ENCODE measurements at regions not wholly inside any gene's neighbourhood (a gene's known extent, or its start where the extent isn't known, plus 50 kb on each side); places are given as distances from the start of the nearest gene placed in this dataset.

DNA sequence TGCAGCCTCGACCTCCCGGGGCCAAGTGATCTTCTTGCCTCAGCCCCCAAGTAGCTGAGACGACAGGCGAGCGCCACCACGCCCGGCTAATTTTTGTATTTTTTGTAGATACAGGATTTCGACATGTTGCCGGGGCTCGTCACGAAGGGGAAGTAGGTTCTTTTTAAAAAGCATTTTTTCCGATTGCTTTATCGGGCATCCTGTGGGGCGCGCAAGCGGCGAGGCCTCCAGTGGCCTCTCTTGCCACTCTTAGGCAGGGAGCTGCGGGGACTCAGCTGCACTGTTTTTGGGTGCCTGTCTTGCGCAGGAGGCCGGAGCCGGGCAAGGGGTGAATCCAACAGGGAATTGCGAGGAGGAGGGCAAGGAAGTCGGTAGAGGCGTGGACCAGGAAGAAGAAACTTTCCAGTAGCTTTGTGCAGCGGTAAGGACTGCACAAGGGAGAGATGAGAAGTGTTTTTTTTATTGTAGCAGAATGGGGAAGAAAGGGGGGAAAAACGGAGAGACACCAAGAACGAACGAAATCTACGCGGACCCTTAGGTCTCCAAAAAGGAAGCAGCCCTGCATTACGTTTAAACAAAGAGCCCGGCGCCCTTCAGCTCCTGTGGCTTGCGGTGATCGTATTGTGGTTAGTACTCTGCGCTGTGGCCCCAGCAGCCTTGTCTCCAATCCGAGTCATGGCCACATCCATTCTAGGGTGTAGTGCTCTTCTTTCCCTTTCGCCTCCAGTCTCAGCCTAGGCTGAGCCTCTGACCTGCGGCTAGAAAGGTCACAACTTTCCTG lies 164.8 kb downstream of the PPIAL4G start:
- Histone ChIP-seq H3K36me3 (ENCODE audit: control insufficient read depth, insufficient read depth, low read length) (no peaks in the 10 kb centered on the region), H3K56ac (ENCODE audit: low read length) (peak overlapping the region; percentile 93), H3K27ac (ENCODE audit: low read depth, low read length) (no peak overlapping the region), H3K79me2 (ENCODE audit: control insufficient read depth, insufficient read depth, low read length) (no peaks in the 10 kb centered on the region), H3K4ac (ENCODE audit: low read depth, low read length) (peak overlapping the region; percentile 11), H3K9ac (ENCODE audit: low read length) (peak overlapping the region; percentile 82), H2AK5ac (ENCODE audit: low read length) (no peak overlapping the region), H3K4me2 (ENCODE audit: low read length) (peak overlapping the region; percentile 92), H2BK120ac (ENCODE audit: low read depth, low read length) (no peak overlapping the region), H4K5ac (ENCODE audit: low read length) (peak overlapping the region; percentile 91), H3K79me1 (ENCODE audit: low read length) (no peaks in the 10 kb centered on the region), H3K4me3 (ENCODE audit: low read length) (peak overlapping the region; percentile 59), H2BK5ac (ENCODE audit: low read length) (no peak overlapping the region), H3K18ac (ENCODE audit: low read length) (peak overlapping the region; percentile 5), H4K8ac (ENCODE audit: low read depth, low read length) (no peak overlapping the region), H3K4me1 (ENCODE audit: control insufficient read depth, low read depth, low read length) (peaks cover 3% of the 10 kb centered on the region), H2BK15ac (replicated peaks; ENCODE audit: low read depth) (no peak overlapping the region), H3K23ac (ENCODE audit: low read length) (peak overlapping the region; percentile 80), H3K27me3 (ENCODE audit: insufficient read depth, low read length, poor library complexity) (peaks cover 3% of the 10 kb centered on the region)
- WGBS (ENCODE audit: extremely low coverage, insufficient coverage, low lambda C conversion rate), result no CpG with 5 or more reads among the region's 39 CpGs
- DNase-seq, result peak; percentile 59

GRCh38 chr1:148317288-148317985 lies 165.4 kb upstream of the NBPF11 start:
- peaks cover 3% of the 10 kb centered on the region for H3K27me3 ChIP-seq (ENCODE audit: insufficient read depth, low read length, poor library complexity)
- no CpG with 5 or more reads among the region's 42 CpGs for WGBS (ENCODE audit: extremely low coverage, insufficient coverage, low lambda C conversion rate)
- H2BK15ac ChIP-seq (replicated peaks; ENCODE audit: low read depth), result no peak overlapping the region
- no peaks in the 10 kb centered on the region for H3K79me2 ChIP-seq (ENCODE audit: control insufficient read depth, insufficient read depth, low read length)
- H3K56ac ChIP-seq (ENCODE audit: low read length), result peak overlapping the region; percentile 93
- peak overlapping the region; percentile 82 for H3K9ac ChIP-seq (ENCODE audit: low read length)
- peaks cover 3% of the 10 kb centered on the region for H3K4me1 ChIP-seq (ENCODE audit: control insufficient read depth, low read depth, low read length)
- DNase-seq, result peak; percentile 55
- H4K5ac ChIP-seq (ENCODE audit: low read length), result no peak overlapping the region
- H3K18ac ChIP-seq (ENCODE audit: low read length), result no peak overlapping the region
- H3K27ac ChIP-seq (ENCODE audit: low read depth, low read length), result no peak overlapping the region
- H3K4ac ChIP-seq (ENCODE audit: low read depth, low read length), result no peak overlapping the region
- no peak overlapping the region for H2AK5ac ChIP-seq (ENCODE audit: low read length)
- H3K23ac ChIP-seq (ENCODE audit: low read length), result no peak overlapping the region
- peak overlapping the region; percentile 92 for H3K4me2 ChIP-seq (ENCODE audit: low read length)
- no peaks in the 10 kb centered on the region for H3K36me3 ChIP-seq (ENCODE audit: control insufficient read depth, insufficient read depth, low read length)
- no peak overlapping the region for H4K8ac ChIP-seq (ENCODE audit: low read depth, low read length)
- no peaks in the 10 kb centered on the region for H3K79me1 ChIP-seq (ENCODE audit: low read length)
- H3K4me3 ChIP-seq (ENCODE audit: low read length), result peak overlapping the region; percentile 59
- H2BK120ac ChIP-seq (ENCODE audit: low read depth, low read length), result no peak overlapping the region
- no peak overlapping the region for H2BK5ac ChIP-seq (ENCODE audit: low read length)

DNA sequence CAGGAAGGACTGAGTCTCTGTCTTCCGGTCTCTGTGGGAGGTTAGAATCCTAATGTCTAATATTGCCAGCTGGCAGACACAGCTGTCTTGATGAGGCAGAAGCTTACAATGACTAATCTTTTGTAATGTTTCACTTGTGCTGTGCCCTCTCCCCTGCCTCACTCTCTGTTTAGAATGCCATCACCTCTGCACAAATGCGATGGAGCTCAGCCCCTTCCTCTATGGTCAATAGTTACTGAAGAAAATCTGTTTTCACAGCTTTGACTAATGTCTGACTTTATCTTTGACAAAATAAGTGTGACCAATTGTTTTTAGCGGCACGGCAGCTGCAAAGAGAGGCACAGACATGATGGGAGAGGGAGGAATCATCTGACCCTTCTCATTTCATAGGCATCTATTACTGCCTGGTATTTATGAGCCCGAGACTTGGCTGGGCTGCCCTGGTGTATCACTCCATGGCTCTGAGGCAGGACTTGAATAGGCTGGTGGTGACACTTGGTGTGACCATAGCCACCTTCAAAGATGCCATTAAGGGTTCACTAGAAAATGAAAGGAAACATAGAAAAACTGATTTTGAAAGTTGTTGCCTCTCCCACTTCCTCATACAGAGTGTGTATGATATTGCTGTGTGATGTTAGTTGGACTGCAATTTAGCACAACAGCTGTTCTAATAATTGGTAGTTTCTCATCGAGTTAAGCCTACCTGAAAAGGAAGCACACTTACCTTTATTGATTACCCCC lies 163.2 kb upstream of the NBPF11 start:
- Histone ChIP-seq H3K23ac (ENCODE audit: low read length) (no peak overlapping the region), H3K79me2 (ENCODE audit: control insufficient read depth, insufficient read depth, low read length) (no peaks in the 10 kb centered on the region), H2AK5ac (ENCODE audit: low read length) (no peak overlapping the region), H3K4me3 (ENCODE audit: low read length) (no peak overlapping the region), H3K27ac (ENCODE audit: low read depth, low read length) (no peak overlapping the region), H3K36me3 (ENCODE audit: control insufficient read depth, insufficient read depth, low read length) (no peaks in the 10 kb centered on the region), H2BK120ac (ENCODE audit: low read depth, low read length) (no peak overlapping the region), H3K79me1 (ENCODE audit: low read length) (no peaks in the 10 kb centered on the region), H3K27me3 (ENCODE audit: insufficient read depth, low read length, poor library complexity) (peaks cover 11% of the 10 kb centered on the region), H3K4me2 (ENCODE audit: low read length) (no peak overlapping the region), H3K4me1 (ENCODE audit: control insufficient read depth, low read depth, low read length) (peaks cover 3% of the 10 kb centered on the region), H2BK5ac (ENCODE audit: low read length) (no peak overlapping the region), H3K56ac (ENCODE audit: low read length) (no peak overlapping the region), H3K18ac (ENCODE audit: low read length) (no peak overlapping the region), H3K4ac (ENCODE audit: low read depth, low read length) (no peak overlapping the region), H4K5ac (ENCODE audit: low read length) (no peak overlapping the region), H4K8ac (ENCODE audit: low read depth, low read length) (no peak overlapping the region), H2BK15ac (replicated peaks; ENCODE audit: low read depth) (no peak overlapping the region), H3K9ac (ENCODE audit: low read length) (no peak overlapping the region)
- WGBS (ENCODE audit: extremely low coverage, insufficient coverage, low lambda C conversion rate), result no CpG with 5 or more reads among the region's 6 CpGs
- no peak for DNase-seq

DNA sequence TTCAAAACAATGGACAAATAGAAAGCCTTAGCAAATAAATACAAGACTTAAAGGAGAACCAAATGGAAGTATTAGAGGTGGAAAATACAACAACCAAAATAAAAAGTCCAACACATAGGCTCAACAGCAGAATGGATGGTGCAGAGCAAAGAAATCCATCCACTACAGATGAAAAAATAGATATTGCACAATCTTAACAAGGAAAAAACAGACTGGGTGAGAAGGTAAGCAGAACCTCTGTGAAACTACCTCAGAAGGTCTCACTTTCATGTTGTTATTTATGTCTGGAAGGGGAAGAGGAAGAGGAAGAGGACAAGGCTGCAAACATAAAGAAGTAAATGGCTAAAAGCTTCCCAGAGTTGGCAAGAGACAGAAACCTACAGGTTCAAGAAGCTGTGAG lies 158.7 kb upstream of the NBPF11 start:
- Histone ChIP-seq H3K4me1 (ENCODE audit: control insufficient read depth, low read depth, low read length) (no peaks in the 10 kb centered on the region), H3K56ac (ENCODE audit: low read length) (no peak overlapping the region), H2BK120ac (ENCODE audit: low read depth, low read length) (no peak overlapping the region), H2BK5ac (ENCODE audit: low read length) (no peak overlapping the region), H2AK5ac (ENCODE audit: low read length) (no peak overlapping the region), H3K9ac (ENCODE audit: low read length) (no peak overlapping the region), H3K23ac (ENCODE audit: low read length) (no peak overlapping the region), H2BK15ac (replicated peaks; ENCODE audit: low read depth) (no peak overlapping the region), H3K27ac (ENCODE audit: low read depth, low read length) (no peak overlapping the region), H3K4ac (ENCODE audit: low read depth, low read length) (no peak overlapping the region), H4K5ac (ENCODE audit: low read length) (no peak overlapping the region), H3K4me3 (ENCODE audit: low read length) (no peak overlapping the region), H3K27me3 (ENCODE audit: insufficient read depth, low read length, poor library complexity) (peaks cover 16% of the 10 kb centered on the region), H3K36me3 (ENCODE audit: control insufficient read depth, insufficient read depth, low read length) (no peaks in the 10 kb centered on the region), H3K79me1 (ENCODE audit: low read length) (no peaks in the 10 kb centered on the region), H4K8ac (ENCODE audit: low read depth, low read length) (no peak overlapping the region), H3K4me2 (ENCODE audit: low read length) (no peak overlapping the region), H3K79me2 (ENCODE audit: control insufficient read depth, insufficient read depth, low read length) (no peaks in the 10 kb centered on the region), H3K18ac (ENCODE audit: low read length) (no peak overlapping the region)
- DNase-seq, result no peak

- Histone ChIP-seq H3K23ac (ENCODE audit: low read length) (no peak overlapping the region), H3K56ac (ENCODE audit: low read length) (no peak overlapping the region), H3K4me3 (ENCODE audit: low read length) (no peak overlapping the region), H3K79me1 (ENCODE audit: low read length) (no peaks in the 10 kb centered on the region), H3K27me3 (ENCODE audit: insufficient read depth, low read length, poor library complexity) (peaks cover 15% of the 10 kb centered on the region), H3K18ac (ENCODE audit: low read length) (no peak overlapping the region), H3K9ac (ENCODE audit: low read length) (no peak overlapping the region), H3K4me1 (ENCODE audit: control insufficient read depth, low read depth, low read length) (no peaks in the 10 kb centered on the region), H4K5ac (ENCODE audit: low read length) (no peak overlapping the region), H3K79me2 (ENCODE audit: control insufficient read depth, insufficient read depth, low read length) (no peaks in the 10 kb centered on the region), H3K4ac (ENCODE audit: low read depth, low read length) (no peak overlapping the region), H2BK120ac (ENCODE audit: low read depth, low read length) (no peak overlapping the region), H3K36me3 (ENCODE audit: control insufficient read depth, insufficient read depth, low read length) (no peaks in the 10 kb centered on the region), H4K8ac (ENCODE audit: low read depth, low read length) (no peak overlapping the region), H3K4me2 (ENCODE audit: low read length) (no peak overlapping the region), H3K27ac (ENCODE audit: low read depth, low read length) (no peak overlapping the region), H2BK5ac (ENCODE audit: low read length) (no peak overlapping the region), H2BK15ac (replicated peaks; ENCODE audit: low read depth) (no peak overlapping the region), H2AK5ac (ENCODE audit: low read length) (no peak overlapping the region)
- DNase-seq, result peak; percentile 26
- WGBS (ENCODE audit: extremely low coverage, insufficient coverage, low lambda C conversion rate), result no CpG with 5 or more reads among the region's 37 CpGs
These were observed 157.9 kb upstream of the NBPF11 start for GRCh38 chr1:148309940-148310500.

All from mesendoderm (in vitro differentiated cells).